ENCODE measurements at regions not wholly inside any gene's neighbourhood (a gene's known extent, or its start where the extent isn't known, plus 50 kb on each side); places are given as distances from the start of the nearest gene placed in this dataset.

- TF ChIP-seq POLR2AphosphoS5 (IDR thresholded peaks at IDR 0.05), result no peak
- no peak for TF ChIP-seq CTCF (IDR thresholded peaks at IDR 0.05)
Measured at GRCh38 chr17:12571606-12572005, 94.1 kb upstream of the MYOCD start.

All from suprapubic skin (tissue), 3 donors.